Tibial nerve (tissue), 4 donors: ENCODE measurements at regions not wholly inside any gene's neighbourhood (a gene's known extent, or its start where the extent isn't known, plus 50 kb on each side); places are given as distances from the start of the nearest gene placed in this dataset.

Source experiments
- CTCF ChIP-seq, 5 experiments: fragments of 200-600 bp in 3 of 5; fragments of 450-650 bp in 2 of 5; sonication (generic) in 3 of 5; IDR thresholded peaks; one replicate each; pipeline ENCODE4 v1.5.1; 2016 to 2019; ENCODE audit warnings: antibody characterized with exemption in 5 of 5, mild to moderate bottlenecking in 3 of 5, moderate library complexity in 2 of 5
- EP300 ChIP-seq, 2 donors: sonication (generic); formaldehyde crosslinking; IDR thresholded peaks; one replicate each; pipeline ENCODE4 v1.6.1; 2017; ENCODE audit warnings: antibody characterized with exemption in 2 of 2, mild to moderate bottlenecking in 1 of 2
- POLR2A ChIP-seq, 2 donors: fragments of 450-650 bp; IDR thresholded peaks; one replicate each; pipeline ENCODE4 v1.6.1; 2017; ENCODE audit warnings: antibody characterized with exemption in 2 of 2, mild to moderate bottlenecking in 2 of 2, moderate library complexity in 2 of 2

GRCh38 chr9:90147426-90147825, 495.2 kb downstream of the DIRAS2 start:
- no peak for TF ChIP-seq CTCF (IDR thresholded peaks at IDR 0.05)
- no peak for TF ChIP-seq EP300 (IDR thresholded peaks at IDR 0.05)
- TF ChIP-seq POLR2A (IDR thresholded peaks at IDR 0.05) = no peak
